ENCODE measurements at regions not wholly inside any gene's neighbourhood (a gene's known extent, or its start where the extent isn't known, plus 50 kb on each side); places are given as distances from the start of the nearest gene placed in this dataset.

GRCh38 chr6:41467061-41467460 is 79.1 kb upstream of the FOXP4 start:
- Histone ChIP-seq H3K9me3 (replicated peaks; ENCODE audit: control insufficient read depth, insufficient read depth, low read length) (no peaks in the 10 kb centered on the region), H2AFZ (ENCODE audit: low read depth, low read length) (no peak overlapping the region), H3K27ac (ENCODE audit: insufficient read depth, low read depth, low read length) (no peak overlapping the region), H3K4me2 (ENCODE audit: insufficient read depth, low read length) (no peak overlapping the region), H3K27me3 (ENCODE audit: control insufficient read depth in 2 of 2, insufficient read depth in 2 of 2, low read length in 2 of 2) (peaks cover 33 to 36% of the 10 kb centered on the region in 2 experiments), H3K36me3 (ENCODE audit: control insufficient read depth in 2 of 2, extremely low read depth in 1 of 2, insufficient read depth in 2 of 2, low read length in 2 of 2) (no peaks in the 10 kb centered on the region), H3K79me2 (ENCODE audit: control insufficient read depth, insufficient read depth, low read length) (no peaks in the 10 kb centered on the region), H4K20me1 (replicated peaks; ENCODE audit: control insufficient read depth, extremely low read depth, insufficient read depth, low read length) (no peaks in the 10 kb centered on the region), H3K9ac (replicated peaks; ENCODE audit: extremely low read depth, insufficient read depth, low read length) (no peak overlapping the region), H3K4me3 (replicated peaks in 1 of 3; ENCODE audit: insufficient read depth in 1 of 3, low read depth in 1 of 3, low read length in 3 of 3) (no peak overlapping the region), H3K9me1 (replicated peaks; ENCODE audit: control insufficient read depth, extremely low read depth, insufficient read depth, low read length) (no peaks in the 10 kb centered on the region), H3K4me1 (ENCODE audit: control insufficient read depth, extremely low read depth, insufficient read depth, low read length) (no peaks in the 10 kb centered on the region)
- dilution Hi-C loops (cut with MboI; ENCODE audit: extremely low pct_ligation_motif_present, low sequenced_read_pairs) (no loop called here), intact Hi-C loops (cut with micrococcal nuclease) (no loop called here)
- FAIRE-seq (no peak), DNase-seq (ENCODE audit: low read depth, low spot score) (no peak)
- BruUV-seq (replicated peaks): no TSS peak
- no peak for TF ChIP-seq GATA2 (IDR thresholded peaks at IDR 0.05; ENCODE audit: insufficient read depth, insufficient read length, low read depth, low read length)
- no peak for TF ChIP-seq JUN (IDR thresholded peaks at IDR 0.05; ENCODE audit: borderline replicate concordance, insufficient read depth, insufficient read length, low read depth)
- TF ChIP-seq MYC (IDR thresholded peaks at IDR 0.05; ENCODE audit: low read depth, low read length): no peak
- TF ChIP-seq CTCF (IDR thresholded peaks at IDR 0.05; ENCODE audit: extremely low read depth in 1 of 2, insufficient read depth in 1 of 2, low read depth in 1 of 2, low read length in 2 of 2): no peak
- no peak for TF ChIP-seq POLR2AphosphoS5 (IDR thresholded peaks at IDR 0.05; ENCODE audit: insufficient read depth, low read depth, low read length)
- no peak for TF ChIP-seq POLR2A (IDR thresholded peaks at IDR 0.05; ENCODE audit: low read depth, low read length)
- TF ChIP-seq FOS (IDR thresholded peaks at IDR 0.05; ENCODE audit: borderline replicate concordance, insufficient read depth, low read length): no peak
- no peak for TF ChIP-seq EZH2 (IDR thresholded peaks at IDR 0.05; ENCODE audit: borderline replicate concordance, low read depth, low read length, severe bottlenecking)
- TF ChIP-seq MAX (IDR thresholded peaks at IDR 0.05; ENCODE audit: insufficient read depth, insufficient read length): no peak
- CTCF ChIA-PET: no interaction called here
- POLR2A ChIA-PET: no interaction called here
